HG03439 (cell line): ENCODE measurements at regions not wholly inside any gene's neighbourhood (a gene's known extent, or its start where the extent isn't known, plus 50 kb on each side); places are given as distances from the start of the nearest gene placed in this dataset.
"Not testable (repeated sequence)": the region's sequence is repeated elsewhere in the genome, so short reads cannot be mapped to it uniquely, and the experiment has no call there.

Experiments used
- ATAC-seq: cut with Tn5 transposase; IDR thresholded peaks from one replicate; pipeline ENCODE4 v1.9.1; 2021; ENCODE audit warnings: mild to moderate bottlenecking, moderate library complexity; ENCODE audit not compliant: unreplicated experiment

- ATAC-seq, result no peak
Measured at GRCh38 chr1:193472430-193472829, 286.0 kb upstream of the B3GALT2 start.

DNA sequence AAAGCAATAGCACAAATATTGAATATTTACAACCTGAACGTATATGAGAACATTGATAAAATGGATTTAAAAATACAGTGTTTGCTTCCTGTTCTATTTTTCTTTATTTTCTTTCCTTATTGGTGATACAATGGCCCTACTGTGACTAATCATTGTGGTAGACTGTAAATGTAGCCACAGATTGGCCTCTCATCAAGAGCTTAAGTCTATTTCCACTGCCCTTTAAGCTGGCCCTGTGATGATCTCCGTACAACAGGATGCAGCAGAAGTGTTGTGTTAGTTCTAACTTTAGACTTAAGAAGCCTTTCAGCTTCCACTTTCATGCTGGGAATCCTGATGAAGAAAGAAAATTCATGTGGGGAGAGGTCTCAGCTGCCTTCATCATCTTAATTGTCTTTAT, 285.6 kb upstream of the B3GALT2 start:
- no peak for ATAC-seq

DNA sequence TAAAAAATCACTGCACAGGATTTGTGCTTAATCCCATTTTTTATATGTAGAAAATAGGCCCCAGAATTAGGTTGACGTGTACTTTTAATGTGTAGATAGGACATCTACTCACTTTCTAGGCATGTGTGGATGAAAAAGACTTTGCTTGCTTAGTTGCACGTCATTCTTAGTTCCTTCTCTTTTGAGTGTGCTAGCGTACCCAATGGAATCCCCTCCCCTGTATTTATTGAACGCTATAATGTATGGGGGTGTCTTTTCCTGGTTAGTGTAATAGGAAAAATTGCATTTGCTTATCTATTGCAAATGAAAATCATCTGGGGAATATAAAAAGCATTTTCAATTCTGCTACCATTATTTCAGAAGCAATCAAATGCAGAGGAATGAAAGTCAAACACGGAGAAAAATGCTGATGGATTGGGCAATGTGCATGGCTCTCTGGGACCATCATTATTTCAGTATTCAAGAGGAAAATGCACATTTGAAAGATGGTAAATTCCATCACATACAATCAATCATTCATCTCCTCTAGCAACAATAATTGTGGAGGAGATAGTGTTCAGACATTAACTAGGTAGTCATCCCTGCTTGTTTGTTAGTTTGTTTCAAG, 277.0 kb upstream of the B3GALT2 start:
- no peak for ATAC-seq

- no peak for ATAC-seq
Measured at GRCh38 chr1:193462629-193463320, 276.4 kb upstream of the B3GALT2 start.

GRCh38 chr1:193458628-193459027, 272.2 kb upstream of the B3GALT2 start:
- peak; percentile 65 for ATAC-seq

- ATAC-seq, result no peak
Measured at GRCh38 chr1:193457676-193458075, 271.3 kb upstream of the B3GALT2 start.

- ATAC-seq, result peak; percentile 61
Measured at GRCh38 chr1:193456811-193457280, 270.4 kb upstream of the B3GALT2 start.

DNA sequence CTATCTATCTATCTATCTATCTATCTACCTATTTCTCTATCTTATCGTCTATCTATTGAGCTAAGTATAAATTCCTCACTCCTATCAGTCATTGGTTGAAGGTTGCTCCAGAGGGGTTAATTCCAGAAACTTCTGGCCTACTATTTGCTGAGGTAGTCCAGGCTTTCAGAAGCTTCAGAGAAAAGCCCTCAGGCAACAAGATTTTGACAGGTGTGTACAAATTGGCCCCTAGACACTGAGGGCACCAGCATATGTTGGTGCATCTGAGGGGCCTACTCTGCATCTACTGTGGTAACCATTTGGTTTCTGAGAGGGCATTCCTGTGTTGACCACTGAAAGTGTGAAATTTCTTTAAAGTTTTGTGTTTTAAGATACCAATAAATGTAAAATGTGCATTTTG, 265.2 kb upstream of the B3GALT2 start:
- ATAC-seq, result no peak

- ATAC-seq, result no peak
Measured at GRCh38 chr1:193451001-193451400, 264.6 kb upstream of the B3GALT2 start.

- ATAC-seq, result peak; percentile 89
Measured at GRCh38 chr1:193448682-193449461, 262.5 kb upstream of the B3GALT2 start.

GRCh38 chr1:193443886-193444285, 257.5 kb upstream of the B3GALT2 start:
- ATAC-seq, result no peak

GRCh38 chr1:193438771-193439170, 252.4 kb upstream of the B3GALT2 start:
- peak; percentile 69 for ATAC-seq

- peak; percentile 5 for ATAC-seq
Measured at GRCh38 chr1:193438312-193438711, 251.9 kb upstream of the B3GALT2 start.

DNA sequence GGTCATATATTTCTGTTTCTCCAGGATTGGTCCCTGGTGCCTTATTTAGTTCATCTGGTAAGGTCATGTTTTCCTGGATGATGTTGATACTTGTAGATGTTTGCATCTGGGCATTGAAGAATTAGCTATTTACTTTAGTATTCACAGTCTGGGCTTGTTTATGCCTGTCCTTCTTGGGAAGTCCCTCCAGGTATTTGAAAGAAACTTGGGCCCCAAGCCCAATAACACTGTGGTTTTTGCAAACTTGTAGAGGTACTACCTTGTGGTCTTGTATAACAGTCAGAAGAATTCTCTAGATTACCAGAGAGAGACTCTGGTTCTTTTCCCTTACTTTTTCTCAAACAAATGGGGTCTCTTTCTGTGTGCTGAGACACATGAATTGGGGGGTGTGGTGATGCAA, 251.4 kb upstream of the B3GALT2 start:
- ATAC-seq, result peak; percentile 95

DNA sequence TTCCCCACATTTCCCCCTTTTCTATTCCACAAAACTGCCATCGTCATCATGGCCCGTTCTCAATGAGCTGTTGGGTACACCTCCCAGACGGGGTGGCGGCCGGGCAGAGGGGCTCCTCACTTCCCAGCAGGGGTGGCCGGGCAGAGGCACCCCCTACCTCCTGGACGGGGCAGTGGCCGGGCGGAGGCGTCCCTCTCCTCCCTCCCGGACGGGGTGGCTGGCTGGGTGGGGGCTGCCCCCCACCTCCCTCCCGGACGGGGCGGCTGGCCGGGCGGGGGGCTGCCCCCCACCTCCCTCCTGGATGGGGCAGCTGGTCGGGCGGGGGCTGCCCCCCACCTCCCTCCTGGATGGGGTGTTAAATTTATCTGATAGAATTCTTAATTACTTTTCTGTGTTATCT, 250.9 kb upstream of the B3GALT2 start:
- not testable (repeated sequence) for ATAC-seq

DNA sequence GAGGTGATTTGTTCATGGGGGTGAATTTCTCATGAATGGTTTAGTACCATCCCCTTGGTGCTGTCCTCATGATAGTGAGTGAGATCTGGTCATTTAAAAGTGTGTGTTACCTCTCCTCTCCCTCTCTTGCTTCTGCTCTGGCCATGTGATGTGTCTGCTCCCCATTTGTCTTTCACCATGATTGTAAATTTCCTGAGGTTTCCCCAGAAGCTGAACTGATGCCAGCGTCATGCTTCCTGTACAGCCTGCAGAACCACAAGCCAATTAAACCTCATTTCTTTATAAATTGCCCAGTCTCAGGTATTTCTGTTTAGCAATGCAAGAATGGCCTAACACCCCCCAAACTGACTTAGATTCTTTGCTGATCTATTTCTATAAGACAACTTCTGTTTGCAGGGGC, 249.4 kb upstream of the B3GALT2 start:
- ATAC-seq, result no peak

GRCh38 chr1:193434319-193434718, 247.9 kb upstream of the B3GALT2 start:
- ATAC-seq, result no peak

DNA sequence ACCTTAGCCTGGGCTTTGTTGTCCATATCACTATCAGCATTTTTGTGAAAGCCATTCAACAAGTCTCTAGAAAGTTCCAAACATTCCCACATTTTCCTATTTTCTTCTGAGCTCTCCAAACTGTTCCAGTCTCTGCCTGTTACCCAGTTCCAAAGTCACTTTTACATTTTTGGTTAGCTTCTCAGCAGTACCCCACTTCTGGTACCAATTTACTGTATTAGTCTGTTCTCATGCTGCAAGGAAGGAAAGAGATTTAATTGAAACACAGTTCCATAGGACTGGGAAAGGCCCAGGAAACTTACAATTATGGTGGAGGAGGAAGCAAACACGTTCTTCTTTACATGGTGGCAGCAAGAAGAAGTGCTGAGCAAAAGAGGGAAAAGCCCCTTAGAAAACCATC, 247.2 kb upstream of the B3GALT2 start:
- no peak for ATAC-seq

GRCh38 chr1:193432979-193433587, 246.7 kb upstream of the B3GALT2 start:
- ATAC-seq, result no peak

DNA sequence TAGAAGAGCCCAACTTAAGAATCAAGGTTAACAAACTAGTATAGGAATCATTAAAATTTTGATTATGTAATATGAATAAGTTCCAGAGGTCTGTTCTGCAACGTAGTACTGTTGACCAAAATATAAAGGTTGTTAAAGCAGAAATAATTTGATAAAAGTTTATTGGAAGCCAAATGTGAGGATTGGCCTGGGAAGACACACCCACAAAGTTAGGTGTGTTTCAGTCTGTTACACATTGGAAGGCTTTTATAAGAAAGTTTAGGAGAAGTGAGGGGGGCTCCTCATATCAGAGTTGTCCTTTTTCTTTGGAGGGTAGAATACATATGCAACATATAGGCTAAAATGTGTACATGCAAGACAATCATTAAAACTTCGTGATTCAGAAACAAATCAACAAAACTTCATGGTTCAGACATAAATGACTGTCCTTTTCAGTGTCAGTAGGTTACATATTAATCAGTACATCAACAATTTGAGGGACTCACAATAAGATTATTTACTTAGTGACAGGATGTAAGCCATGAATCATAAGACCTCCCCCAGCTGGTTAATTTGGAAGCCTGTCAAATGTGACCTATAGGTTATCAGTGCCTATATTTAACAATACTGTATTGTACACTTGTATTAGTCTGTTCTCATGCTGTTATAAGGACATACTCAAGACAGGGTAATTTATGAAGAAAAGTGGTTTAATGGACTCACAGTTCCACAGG, 245.0 kb upstream of the B3GALT2 start:
- ATAC-seq, result no peak

DNA sequence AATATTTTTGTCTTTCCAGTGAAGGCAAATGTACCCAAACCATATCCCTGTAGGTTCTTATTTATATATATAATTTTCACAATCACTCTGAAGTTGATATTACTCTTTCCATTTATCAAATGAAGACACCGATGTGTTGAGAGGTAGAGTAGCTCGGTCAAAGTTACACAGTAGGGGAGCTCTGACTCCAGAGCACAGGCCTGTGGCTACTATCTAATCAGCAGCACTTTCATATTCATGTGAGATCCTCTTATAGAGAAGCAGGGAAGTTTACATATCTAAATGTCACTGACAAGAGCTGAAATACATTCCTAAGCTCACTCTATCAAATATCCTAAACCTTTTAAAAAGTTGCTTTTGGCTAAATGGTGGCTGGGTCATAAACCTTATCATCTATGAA, 241.1 kb upstream of the B3GALT2 start:
- ATAC-seq, result no peak
